Transverse colon (tissue), 4 donors: ENCODE measurements at regions not wholly inside any gene's neighbourhood (a gene's known extent, or its start where the extent isn't known, plus 50 kb on each side); places are given as distances from the start of the nearest gene placed in this dataset.

Experiments used
- DNase-seq: peaks from one replicate; pipeline ENCODE4 v3.0.0-alpha.2; 2019
- H3K27ac ChIP-seq, 4 donors: fragments of 200-600 bp; sonication (generic); 2 replicates each; pipeline ENCODE4 v1.5.1; 2016 to 2018; ENCODE audit warnings: inconsistent platforms in 4 of 4
- H3K27me3 ChIP-seq: fragments of 200-600 bp; sonication (generic); 2 replicates; pipeline ENCODE4 v1.5.1; 2017; ENCODE audit warnings: inconsistent platforms
- H3K36me3 ChIP-seq, 4 donors: fragments of 200-600 bp; sonication (generic); 2 replicates each; pipeline ENCODE4 v1.5.1; 2017 to 2019; ENCODE audit warnings: inconsistent platforms in 4 of 4
- H3K4me1 ChIP-seq, 4 donors: fragments of 200-600 bp; sonication (generic); 2 replicates each; pipeline ENCODE4 v1.5.1; 2017 to 2020; ENCODE audit warnings: inconsistent platforms in 4 of 4
- H3K4me3 ChIP-seq, 4 donors: fragments of 200-600 bp; sonication (generic); 1 replicate in 1 of 4; 2 replicates in 3 of 4; pipeline versions ENCODE4 v1.5.1 to v1.6.1; 2017 to 2019; ENCODE audit warnings: inconsistent platforms in 4 of 4
- H3K9me3 ChIP-seq, 2 donors: fragments of 200-600 bp; sonication (generic); 2 replicates each; pipeline ENCODE4 v1.5.1; 2017 to 2019; ENCODE audit warnings: inconsistent platforms in 2 of 2
- EP300 ChIP-seq: sonication (generic); formaldehyde crosslinking; IDR thresholded peaks from one replicate; pipeline ENCODE4 v1.6.1; 2017; ENCODE audit warnings: antibody characterized with exemption, low read depth
- POLR2A ChIP-seq: fragments of 450-650 bp; IDR thresholded peaks from one replicate; pipeline ENCODE4 v1.6.1; 2016; ENCODE audit warnings: antibody characterized with exemption, mild to moderate bottlenecking, moderate library complexity
- POLR2AphosphoS5 ChIP-seq, 3 donors: sonication (generic); formaldehyde crosslinking; IDR thresholded peaks; one replicate each; pipeline ENCODE4 v1.6.1; 2016; ENCODE audit warnings: antibody characterized with exemption in 3 of 3
- WGBS, 2 donors: methylation state at CpG; one replicate each; pipeline ENCODE4 v1.1.5; 2018; ENCODE audit warnings: low coverage in 1 of 2; 5-methylcytosine and 5-hydroxymethylcytosine counted together
- in situ Hi-C, 4 donors: fragments of 200-750 bp; cut with MboI; loops; one replicate each; pipeline versions ENCODE4 v1.15.0 to v1.15.1; 2017; ENCODE audit warnings: low sequenced_read_pairs in 3 of 4, low pct_ligation_motif_present in 1 of 4, low pct_unique_long_range_greater_than_20kb in 1 of 4
- intact Hi-C: fragments of 100-400 bp; cut with DNase I; formaldehyde crosslinking; loops from one replicate; pipeline ENCODE4 v1.15.1; 2023; ENCODE audit warnings: low total_unique reads
- TF ChIP-seq, protein P1 (sequence below), 5 experiments: fragments of 200-600 bp in 3 of 5; fragments of 450-650 bp in 2 of 5; sonication (generic) in 3 of 5; IDR thresholded peaks; 1 replicate in 2 of 5; 2 replicates in 3 of 5; pipeline ENCODE4 v1.5.1; 2016 to 2017; ENCODE audit warnings: antibody characterized with exemption in 5 of 5, inconsistent platforms in 3 of 5, mild to moderate bottlenecking in 2 of 5, moderate library complexity in 1 of 5

GRCh38 chr5:58403822-58404433 lies 56.0 kb downstream of the PLK2 start:
- WGBS, 2 donors = 92 to 100% methylated on average over 4 to 5 of the region's 5 CpGs
- H3K4me1 ChIP-seq = no peaks in the 10 kb centered on the region
- no peak for DNase-seq
- H3K27me3 ChIP-seq = no peaks in the 10 kb centered on the region
- in situ Hi-C loops (no loop called here), intact Hi-C loops (no loop called here)
- H3K27ac ChIP-seq = no peak overlapping the region
- H3K4me3 ChIP-seq = no peak overlapping the region
- no peaks in the 10 kb centered on the region for H3K36me3 ChIP-seq
- H3K9me3 ChIP-seq = no peaks in the 10 kb centered on the region
- no peak for TF ChIP-seq POLR2A
- no peak for TF ChIP-seq POLR2AphosphoS5 (IDR thresholded peaks at IDR 0.05)
- TF ChIP-seq, protein P1, sequence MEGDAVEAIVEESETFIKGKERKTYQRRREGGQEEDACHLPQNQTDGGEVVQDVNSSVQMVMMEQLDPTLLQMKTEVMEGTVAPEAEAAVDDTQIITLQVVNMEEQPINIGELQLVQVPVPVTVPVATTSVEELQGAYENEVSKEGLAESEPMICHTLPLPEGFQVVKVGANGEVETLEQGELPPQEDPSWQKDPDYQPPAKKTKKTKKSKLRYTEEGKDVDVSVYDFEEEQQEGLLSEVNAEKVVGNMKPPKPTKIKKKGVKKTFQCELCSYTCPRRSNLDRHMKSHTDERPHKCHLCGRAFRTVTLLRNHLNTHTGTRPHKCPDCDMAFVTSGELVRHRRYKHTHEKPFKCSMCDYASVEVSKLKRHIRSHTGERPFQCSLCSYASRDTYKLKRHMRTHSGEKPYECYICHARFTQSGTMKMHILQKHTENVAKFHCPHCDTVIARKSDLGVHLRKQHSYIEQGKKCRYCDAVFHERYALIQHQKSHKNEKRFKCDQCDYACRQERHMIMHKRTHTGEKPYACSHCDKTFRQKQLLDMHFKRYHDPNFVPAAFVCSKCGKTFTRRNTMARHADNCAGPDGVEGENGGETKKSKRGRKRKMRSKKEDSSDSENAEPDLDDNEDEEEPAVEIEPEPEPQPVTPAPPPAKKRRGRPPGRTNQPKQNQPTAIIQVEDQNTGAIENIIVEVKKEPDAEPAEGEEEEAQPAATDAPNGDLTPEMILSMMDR (IDR thresholded peaks at IDR 0.05) = no peak
- TF ChIP-seq EP300 = no peak

DNA sequence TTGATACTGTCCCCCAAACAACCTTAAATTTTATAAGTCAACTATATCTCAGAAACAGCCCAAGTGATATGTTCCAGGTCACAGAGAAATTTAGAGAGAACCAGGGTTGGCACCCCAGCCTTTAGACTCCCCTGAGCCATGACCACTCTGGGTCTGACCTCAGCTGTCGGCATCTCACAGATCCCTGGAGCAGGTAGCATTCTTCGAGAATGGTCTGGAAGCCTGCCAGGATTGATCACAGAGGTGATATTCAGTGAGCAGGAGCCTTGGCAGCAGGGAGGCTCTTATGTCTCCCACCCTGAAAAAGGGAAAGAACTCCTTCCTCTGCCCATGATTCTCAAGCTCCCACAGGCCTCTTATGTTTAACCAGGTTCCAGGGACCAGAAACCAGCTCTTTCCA lies 58.2 kb downstream of the PLK2 start:
- TF ChIP-seq, protein P1 (IDR thresholded peaks at IDR 0.05) = no peak
- TF ChIP-seq EP300 (no peak), POLR2A (no peak), POLR2AphosphoS5 (IDR thresholded peaks at IDR 0.05) (no peak)
- in situ Hi-C loops = no loop called here
- Histone ChIP-seq H3K27ac (no peak overlapping the region), H3K27me3 (no peaks in the 10 kb centered on the region), H3K36me3 (no peaks in the 10 kb centered on the region), H3K4me1 (no peaks in the 10 kb centered on the region), H3K4me3 (no peak overlapping the region), H3K9me3 (no peaks in the 10 kb centered on the region)
- DNase-seq = no peak
- intact Hi-C loops = no loop called here
- 40 to 90% methylated on average over 1 to 2 of the region's 2 CpGs for WGBS, 2 donors

GRCh38 chr5:58400737-58401136 lies 59.1 kb downstream of the PLK2 start:
- no peaks in the 10 kb centered on the region for H3K9me3 ChIP-seq
- in situ Hi-C loops (no loop called here), intact Hi-C loops (no loop called here)
- no peak for DNase-seq
- H3K36me3 ChIP-seq = no peaks in the 10 kb centered on the region
- H3K4me3 ChIP-seq = no peak overlapping the region
- H3K27ac ChIP-seq = no peak overlapping the region
- H3K27me3 ChIP-seq = no peaks in the 10 kb centered on the region
- WGBS, 2 donors = 86 to 91% methylated on average over 2 of the region's 2 CpGs
- H3K4me1 ChIP-seq = no peaks in the 10 kb centered on the region
- TF ChIP-seq POLR2A = no peak
- TF ChIP-seq EP300 = no peak
- TF ChIP-seq, protein P1 (IDR thresholded peaks at IDR 0.05) = no peak
- no peak for TF ChIP-seq POLR2AphosphoS5 (IDR thresholded peaks at IDR 0.05)

- no peak for TF ChIP-seq POLR2A
- no peaks in the 10 kb centered on the region for H3K4me1 ChIP-seq
- H3K27me3 ChIP-seq = no peaks in the 10 kb centered on the region
- DNase-seq = no peak
- no peaks in the 10 kb centered on the region for H3K9me3 ChIP-seq
- intact Hi-C loops (no loop called here), in situ Hi-C loops (no loop called here)
- H3K36me3 ChIP-seq = no peaks in the 10 kb centered on the region
- no peak overlapping the region for H3K4me3 ChIP-seq
- H3K27ac ChIP-seq = no peak overlapping the region
- 94 to 100% methylated on average over 1 of the region's 1 CpG for WGBS, 2 donors
Observed at GRCh38 chr5:58399951-58400350, 59.9 kb downstream of the PLK2 start.

GRCh38 chr5:58394339-58394738 lies 65.5 kb downstream of the PLK2 start:
- no peaks in the 10 kb centered on the region for H3K4me1 ChIP-seq
- no peaks in the 10 kb centered on the region for H3K9me3 ChIP-seq
- 80 to 93% methylated on average over 1 to 2 of the region's 2 CpGs for WGBS, 2 donors
- H3K36me3 ChIP-seq = no peaks in the 10 kb centered on the region
- H3K4me3 ChIP-seq = no peak overlapping the region
- no peak for DNase-seq
- H3K27me3 ChIP-seq = no peaks in the 10 kb centered on the region
- in situ Hi-C loops (no loop called here), intact Hi-C loops (no loop called here)
- no peak overlapping the region for H3K27ac ChIP-seq
- TF ChIP-seq, protein P1 (IDR thresholded peaks at IDR 0.05) = no peak
- no peak for TF ChIP-seq POLR2A
- no peak for TF ChIP-seq POLR2AphosphoS5 (IDR thresholded peaks at IDR 0.05)
